Liver (tissue), 8 donors: ENCODE measurements at regions not wholly inside any gene's neighbourhood (a gene's known extent, or its start where the extent isn't known, plus 50 kb on each side); places are given as distances from the start of the nearest gene placed in this dataset.
A peak's percentile ranks its signal among the peaks of the same experiment; 100 is the strongest.

Experiments
- DNase-seq: peaks from one replicate; pipeline ENCODE4 v3.0.0-alpha.2; 2017; ENCODE audit warnings: low spot score
- H3K27ac ChIP-seq, 2 donors: one replicate each; pipeline ENCODE4 v1.7.0; 2013; ENCODE audit warnings: inconsistent platforms in 2 of 2, low read length in 2 of 2, control low read depth in 1 of 2, low read depth in 1 of 2, mild to moderate bottlenecking in 1 of 2
- H3K27me3 ChIP-seq, 4 donors: one replicate each; pipeline versions ENCODE4 v1.6.1 to v1.7.0; 2013; ENCODE audit warnings: low read length in 3 of 4, inconsistent platforms in 1 of 4, mild to moderate bottlenecking in 1 of 4, moderate library complexity in 1 of 4; ENCODE audit not compliant: control insufficient read depth in 4 of 4, insufficient read depth in 4 of 4
- H3K36me3 ChIP-seq, 4 donors: one replicate each; pipeline versions ENCODE4 v1.6.1 to v1.7.0; 2013; ENCODE audit warnings: low read length in 3 of 4, mild to moderate bottlenecking in 3 of 4, low read depth in 1 of 4, moderate library complexity in 1 of 4; ENCODE audit not compliant: control insufficient read depth in 4 of 4, insufficient read depth in 3 of 4
- H3K4me1 ChIP-seq, 4 donors: one replicate each; pipeline versions ENCODE4 v1.6.1 to v1.7.0; 2013; ENCODE audit warnings: low read length in 3 of 4, mild to moderate bottlenecking in 3 of 4, moderate library complexity in 1 of 4; ENCODE audit not compliant: control insufficient read depth in 4 of 4, insufficient read depth in 4 of 4
- H3K4me3 ChIP-seq, 3 donors: one replicate each; pipeline versions ENCODE4 v1.6.1 to v1.7.0; 2013; ENCODE audit warnings: low read length in 3 of 3, control low read depth in 1 of 3, low read depth in 1 of 3, mild to moderate bottlenecking in 1 of 3
- H3K9ac ChIP-seq, 2 donors: one replicate each; pipeline ENCODE4 v1.7.0; 2013; ENCODE audit warnings: low read length in 2 of 2, mild to moderate bottlenecking in 2 of 2, moderate library complexity in 2 of 2, control low read depth in 1 of 2, low read depth in 1 of 2
- H3K9me3 ChIP-seq, 4 donors: one replicate each; pipeline versions ENCODE4 v1.6.1 to v1.7.0; 2013; ENCODE audit warnings: low read length in 3 of 4; ENCODE audit not compliant: control insufficient read depth in 4 of 4
- ATF3 ChIP-seq: IDR thresholded peaks from 2 replicates; pipeline ENCODE4 v1.6.1; 2016; ENCODE audit warnings: antibody characterized with exemption
- CTCF ChIP-seq: fragments of 150-350 bp; IDR thresholded peaks from 2 replicates; pipeline ENCODE4 v1.5.1; 2017; ENCODE audit warnings: improper control_type of control experiment, low read depth, low read length; ENCODE audit not compliant: missing input control
- EGR1 ChIP-seq, 2 donors: IDR thresholded peaks; 2 replicates each; pipeline ENCODE4 v1.6.1; 2016 to 2018; ENCODE audit warnings: antibody characterized with exemption in 2 of 2, low read depth in 2 of 2
- FOXA2 ChIP-seq: IDR thresholded peaks from 2 replicates; pipeline ENCODE4 v1.6.1; 2016; ENCODE audit warnings: antibody characterized with exemption
- GABPA ChIP-seq, 2 donors: IDR thresholded peaks in 1 of 2; conservative IDR thresholded peaks in 1 of 2; 2 replicates each; pipeline ENCODE4 v1.6.1; 2016; ENCODE audit warnings: antibody characterized with exemption in 2 of 2, mild to moderate bottlenecking in 1 of 2, moderate library complexity in 1 of 2
- HNF4A ChIP-seq, 2 donors: conservative IDR thresholded peaks; 2 replicates each; pipeline ENCODE4 v1.6.1; 2016; ENCODE audit warnings: antibody characterized with exemption in 2 of 2, mild to moderate bottlenecking in 2 of 2
- HNF4G ChIP-seq: IDR thresholded peaks from 2 replicates; pipeline ENCODE4 v1.6.1; 2016; ENCODE audit warnings: antibody characterized with exemption
- JUND ChIP-seq, 2 donors: IDR thresholded peaks; 2 replicates each; pipeline ENCODE4 v1.6.1; 2016; ENCODE audit warnings: antibody characterized with exemption in 2 of 2
- MAX ChIP-seq: IDR thresholded peaks from 2 replicates; pipeline ENCODE4 v1.6.1; 2016; ENCODE audit warnings: antibody characterized with exemption
- NR2F2 ChIP-seq: IDR thresholded peaks from 2 replicates; pipeline ENCODE4 v1.6.1; 2016; ENCODE audit warnings: antibody characterized with exemption
- RAD21 ChIP-seq, 2 donors: IDR thresholded peaks; 2 replicates each; pipeline ENCODE4 v1.6.1; 2016; ENCODE audit warnings: antibody characterized with exemption in 2 of 2, mild to moderate bottlenecking in 2 of 2
- REST ChIP-seq: IDR thresholded peaks from 2 replicates; pipeline ENCODE4 v1.6.1; 2016; ENCODE audit warnings: antibody characterized with exemption, mild to moderate bottlenecking
- RXRA ChIP-seq, 2 donors: IDR thresholded peaks; 2 replicates each; pipeline ENCODE4 v1.6.1; 2017 to 2018; ENCODE audit warnings: antibody characterized with exemption in 2 of 2, mild to moderate bottlenecking in 1 of 2
- SP1 ChIP-seq: IDR thresholded peaks from 2 replicates; pipeline ENCODE4 v1.6.1; 2018; ENCODE audit warnings: antibody characterized with exemption, mild to moderate bottlenecking
- TAF1 ChIP-seq: conservative IDR thresholded peaks from 2 replicates; pipeline ENCODE4 v1.6.1; 2016; ENCODE audit warnings: antibody characterized with exemption, mild to moderate bottlenecking
- ZBTB33 ChIP-seq: IDR thresholded peaks from 2 replicates; pipeline ENCODE4 v1.6.1; 2016; ENCODE audit warnings: antibody characterized with exemption
- WGBS: extraction: QIAGEN DNeasy Blood & Tissue Kit; methylation state at CpG from one replicate; pipeline ENCODE4 v1.1.7; 2013; 5-methylcytosine and 5-hydroxymethylcytosine counted together
- donor health status: healthy.
- donor health status: healthy.
- donor health status: healthy.
- donor health status: healthy.
- donor health status: healthy.

- 92% methylated on average over 3 of the region's 3 CpGs for WGBS
- Histone ChIP-seq H3K36me3 (no peaks in the 10 kb centered on the region), H3K27ac (no peak overlapping the region), H3K27me3 (no peaks in the 10 kb centered on the region), H3K4me3 (no peak overlapping the region), H3K9me3 (no peaks in the 10 kb centered on the region), H3K4me1 (peaks cover 2 to 15% (median 13%) of the 10 kb centered on the region in 4 donors), H3K9ac (no peak overlapping the region)
- no peak for DNase-seq
- TF ChIP-seq NR2F2 (no peak), CTCF (no peak), JUND (IDR thresholded peaks at IDR 0.05) (no peak), HNF4G (no peak), SP1 (no peak), RXRA (IDR thresholded peaks at IDR 0.05) (no peak), MAX (no peak), ATF3 (no peak), ZBTB33 (no peak)
Measured at GRCh38 chr15:35933531-35933930, 387.6 kb upstream of the DPH6 start.

GRCh38 chr15:35934383-35935049, 388.6 kb upstream of the DPH6 start:
- Histone ChIP-seq H3K27ac (peak overlapping the region in 1 of 2 donors; percentile 21), H3K4me3 (no peak overlapping the region), H3K9me3 (no peaks in the 10 kb centered on the region), H3K4me1 (peaks cover 2 to 15% (median 13%) of the 10 kb centered on the region in 4 donors), H3K9ac (no peak overlapping the region), H3K36me3 (no peaks in the 10 kb centered on the region), H3K27me3 (no peaks in the 10 kb centered on the region)
- TF ChIP-seq CTCF, result no peak
- TF ChIP-seq RXRA (IDR thresholded peaks at IDR 0.05), result no peak
- no peak for TF ChIP-seq EGR1 (IDR thresholded peaks at IDR 0.05; ENCODE audit: low read depth in 2 of 2)
- TF ChIP-seq RAD21 (IDR thresholded peaks at IDR 0.05), result no peak
- TF ChIP-seq HNF4A (conservative IDR thresholded peaks at IDR 0.05), result peak; percentile 69 to 78
- peak; percentile 6 for TF ChIP-seq HNF4G
- no peak for TF ChIP-seq REST
- no peak for TF ChIP-seq TAF1
- no peak for TF ChIP-seq FOXA2
- no peak for TF ChIP-seq MAX
- no peak for TF ChIP-seq GABPA (IDR thresholded peaks at IDR 0.05 in 1 of 2, conservative IDR thresholded peaks at IDR 0.05 in 1 of 2)
- no peak for DNase-seq
- WGBS, result 51% methylated on average over 3 of the region's 3 CpGs
